ENCODE measurements at regions not wholly inside any gene's neighbourhood (a gene's known extent, or its start where the extent isn't known, plus 50 kb on each side); places are given as distances from the start of the nearest gene placed in this dataset.

GRCh38 chr9:82088591-82088990, 100.0 kb downstream of the SPATA31D1 start:
- ATAC-seq = no peak
- Histone ChIP-seq H3K4me1 (replicated peaks in 1 of 2; ENCODE audit: control insufficient read depth in 2 of 2, insufficient read depth in 2 of 2, low read length in 2 of 2) (no peaks in the 10 kb centered on the region), H3K4me2 (ENCODE audit: insufficient read depth, low read length) (no peak overlapping the region), H3K9me1 (ENCODE audit: control insufficient read depth, insufficient read depth, low read length) (no peaks in the 10 kb centered on the region), H2AFZ (ENCODE audit: low read depth, low read length) (no peak overlapping the region), H3K27ac (ENCODE audit: extremely low read depth, low read depth, low read length) (no peak overlapping the region), H3K9me3 (replicated peaks; ENCODE audit: control insufficient read depth, insufficient read depth, low read depth, low read length) (no peaks in the 10 kb centered on the region), H4K20me1 (replicated peaks; ENCODE audit: control insufficient read depth, insufficient read depth, low read length) (no peaks in the 10 kb centered on the region), H3K79me2 (ENCODE audit: control insufficient read depth, insufficient read depth, low read length) (no peaks in the 10 kb centered on the region), H3K36me3 (ENCODE audit: control insufficient read depth, insufficient read depth, low read length) (no peaks in the 10 kb centered on the region), H3K9ac (ENCODE audit: insufficient read depth in 1 of 2, low read depth in 2 of 2, low read length in 2 of 2) (no peak overlapping the region), H3K27me3 (ENCODE audit: control insufficient read depth in 2 of 2, insufficient read depth in 2 of 2, low read length in 2 of 2) (no peaks in the 10 kb centered on the region), H3K4me3 (no peak overlapping the region)
- 0% methylated on average over 2 of the region's 24 CpGs for WGBS (ENCODE audit: insufficient coverage, low coverage, missing lambda C conversion rate)
- POLR2A ChIA-PET = interaction anchor here (0.7 kb wide), 1 partner anchor 1285 kb away, joined by 3 read pairs; no protein-coding TSS in a partner anchor
- no peak for DNase-seq (ENCODE audit: extremely low read depth in 1 of 4, low spot score in 3 of 4)
- TF ChIP-seq NR1H2 (CRISPR knock-in tag; IDR thresholded peaks at IDR 0.05) (no peak), XRCC4 (IDR thresholded peaks at IDR 0.05; ENCODE audit: extremely low read depth, insufficient read depth, insufficient read length) (no peak), POLR2G (IDR thresholded peaks at IDR 0.05; ENCODE audit: low read depth, low read length) (no peak), GABPB2 (CRISPR knock-in tag; conservative IDR thresholded peaks at IDR 0.05) (no peak), SPI1 (IDR thresholded peaks at IDR 0.05; ENCODE audit: borderline replicate concordance, low read depth, low read length) (no peak), PCBP1 (IDR thresholded peaks at IDR 0.05; ENCODE audit: low read depth, low read length, poor library complexity, severe bottlenecking) (no peak), ZNF639 (CRISPR knock-in tag; conservative IDR thresholded peaks at IDR 0.05 in 1 of 2, IDR thresholded peaks at IDR 0.05 in 1 of 2) (no peak), THAP12 (CRISPR knock-in tag; IDR thresholded peaks at IDR 0.05) (no peak)
- TF ChIP-seq, protein P1, sequence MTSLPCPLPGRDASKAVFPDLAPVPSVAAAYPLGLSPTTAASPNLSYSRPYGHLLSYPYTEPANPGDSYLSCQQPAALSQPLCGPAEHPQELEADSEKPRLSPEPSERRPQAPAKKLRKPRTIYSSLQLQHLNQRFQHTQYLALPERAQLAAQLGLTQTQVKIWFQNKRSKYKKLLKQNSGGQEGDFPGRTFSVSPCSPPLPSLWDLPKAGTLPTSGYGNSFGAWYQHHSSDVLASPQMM (CRISPR knock-in tag; IDR thresholded peaks at IDR 0.05) = no peak
- no peak for FAIRE-seq
- in situ Hi-C loops (cut with MboI) = no loop called here
- CTCF ChIA-PET (ENCODE audit: low intra/inter-chr PET ratio) = no interaction called here
- intact Hi-C loops (cut with micrococcal nuclease) = no loop called here
- BruUV-seq (replicated peaks) = no TSS peak

Data from K562 (cell line).